ENCODE measurements at regions not wholly inside any gene's neighbourhood (a gene's known extent, or its start where the extent isn't known, plus 50 kb on each side); places are given as distances from the start of the nearest gene placed in this dataset.

DNA sequence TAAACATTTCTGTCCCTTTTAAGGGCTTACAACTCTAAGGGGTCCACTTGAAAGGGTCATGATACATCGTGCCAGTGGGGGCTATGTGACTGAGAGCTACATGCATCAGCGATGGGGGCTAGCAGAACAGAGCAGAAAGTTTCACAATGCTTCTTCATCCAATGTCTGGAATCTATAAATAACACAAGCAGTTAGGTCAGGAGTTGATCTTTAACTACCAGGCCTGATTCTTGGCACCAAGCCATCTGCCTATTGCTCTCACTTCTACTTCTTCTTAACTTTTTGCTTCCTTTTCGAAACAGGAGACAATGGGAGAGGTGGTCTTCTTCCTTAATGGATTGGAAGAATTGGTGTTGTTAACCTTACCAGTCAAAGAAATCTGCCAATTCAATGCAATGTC lies 410.0 kb downstream of the TGFB2 start:
- Mint-ChIP-seq H3K27me3 (ENCODE audit: unreplicated experiment) (no peaks in the 10 kb centered on the region), H3K4me3 (ENCODE audit: unreplicated experiment) (no peak overlapping the region), H3K4me1 (ENCODE audit: low read depth, unreplicated experiment) (no peaks in the 10 kb centered on the region), H3K27ac (ENCODE audit: unreplicated experiment) (no peak overlapping the region), H3K9me3 (ENCODE audit: unreplicated experiment) (no peaks in the 10 kb centered on the region), H3K36me3 (ENCODE audit: unreplicated experiment) (no peaks in the 10 kb centered on the region)
- TF ChIP-seq, protein P1, sequence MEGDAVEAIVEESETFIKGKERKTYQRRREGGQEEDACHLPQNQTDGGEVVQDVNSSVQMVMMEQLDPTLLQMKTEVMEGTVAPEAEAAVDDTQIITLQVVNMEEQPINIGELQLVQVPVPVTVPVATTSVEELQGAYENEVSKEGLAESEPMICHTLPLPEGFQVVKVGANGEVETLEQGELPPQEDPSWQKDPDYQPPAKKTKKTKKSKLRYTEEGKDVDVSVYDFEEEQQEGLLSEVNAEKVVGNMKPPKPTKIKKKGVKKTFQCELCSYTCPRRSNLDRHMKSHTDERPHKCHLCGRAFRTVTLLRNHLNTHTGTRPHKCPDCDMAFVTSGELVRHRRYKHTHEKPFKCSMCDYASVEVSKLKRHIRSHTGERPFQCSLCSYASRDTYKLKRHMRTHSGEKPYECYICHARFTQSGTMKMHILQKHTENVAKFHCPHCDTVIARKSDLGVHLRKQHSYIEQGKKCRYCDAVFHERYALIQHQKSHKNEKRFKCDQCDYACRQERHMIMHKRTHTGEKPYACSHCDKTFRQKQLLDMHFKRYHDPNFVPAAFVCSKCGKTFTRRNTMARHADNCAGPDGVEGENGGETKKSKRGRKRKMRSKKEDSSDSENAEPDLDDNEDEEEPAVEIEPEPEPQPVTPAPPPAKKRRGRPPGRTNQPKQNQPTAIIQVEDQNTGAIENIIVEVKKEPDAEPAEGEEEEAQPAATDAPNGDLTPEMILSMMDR (IDR thresholded peaks at IDR 0.05; ENCODE audit: partially characterized antibody, unreplicated experiment): no peak
- no peak for DNase-seq

DNA sequence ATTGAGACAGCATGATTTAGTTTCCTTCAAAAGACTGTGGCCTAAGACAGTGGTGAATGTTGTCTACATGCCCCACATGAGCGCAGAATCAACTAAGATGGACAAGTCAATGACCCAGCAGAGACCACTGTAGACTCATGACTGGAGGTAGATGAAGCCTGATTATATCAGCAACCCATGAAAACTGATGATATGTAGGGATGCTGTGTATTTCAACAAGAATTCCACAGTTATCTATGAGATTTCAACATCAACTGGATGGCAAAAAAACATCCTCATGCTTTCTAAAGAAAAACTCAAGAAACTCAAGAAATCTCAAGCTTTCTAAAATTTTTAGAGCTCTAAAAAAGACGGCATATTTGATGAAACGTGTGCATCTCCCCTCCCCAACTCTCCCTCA lies 413.9 kb upstream of the LYPLAL1 start:
- Mint-ChIP-seq H3K4me3 (ENCODE audit: unreplicated experiment) (no peak overlapping the region), H3K36me3 (ENCODE audit: unreplicated experiment) (no peaks in the 10 kb centered on the region), H3K4me1 (ENCODE audit: low read depth, unreplicated experiment) (no peaks in the 10 kb centered on the region), H3K27me3 (ENCODE audit: unreplicated experiment) (no peaks in the 10 kb centered on the region), H3K27ac (ENCODE audit: unreplicated experiment) (no peak overlapping the region), H3K9me3 (ENCODE audit: unreplicated experiment) (no peaks in the 10 kb centered on the region)
- TF ChIP-seq, protein P1 (IDR thresholded peaks at IDR 0.05; ENCODE audit: partially characterized antibody, unreplicated experiment): no peak
- DNase-seq: no peak

DNA sequence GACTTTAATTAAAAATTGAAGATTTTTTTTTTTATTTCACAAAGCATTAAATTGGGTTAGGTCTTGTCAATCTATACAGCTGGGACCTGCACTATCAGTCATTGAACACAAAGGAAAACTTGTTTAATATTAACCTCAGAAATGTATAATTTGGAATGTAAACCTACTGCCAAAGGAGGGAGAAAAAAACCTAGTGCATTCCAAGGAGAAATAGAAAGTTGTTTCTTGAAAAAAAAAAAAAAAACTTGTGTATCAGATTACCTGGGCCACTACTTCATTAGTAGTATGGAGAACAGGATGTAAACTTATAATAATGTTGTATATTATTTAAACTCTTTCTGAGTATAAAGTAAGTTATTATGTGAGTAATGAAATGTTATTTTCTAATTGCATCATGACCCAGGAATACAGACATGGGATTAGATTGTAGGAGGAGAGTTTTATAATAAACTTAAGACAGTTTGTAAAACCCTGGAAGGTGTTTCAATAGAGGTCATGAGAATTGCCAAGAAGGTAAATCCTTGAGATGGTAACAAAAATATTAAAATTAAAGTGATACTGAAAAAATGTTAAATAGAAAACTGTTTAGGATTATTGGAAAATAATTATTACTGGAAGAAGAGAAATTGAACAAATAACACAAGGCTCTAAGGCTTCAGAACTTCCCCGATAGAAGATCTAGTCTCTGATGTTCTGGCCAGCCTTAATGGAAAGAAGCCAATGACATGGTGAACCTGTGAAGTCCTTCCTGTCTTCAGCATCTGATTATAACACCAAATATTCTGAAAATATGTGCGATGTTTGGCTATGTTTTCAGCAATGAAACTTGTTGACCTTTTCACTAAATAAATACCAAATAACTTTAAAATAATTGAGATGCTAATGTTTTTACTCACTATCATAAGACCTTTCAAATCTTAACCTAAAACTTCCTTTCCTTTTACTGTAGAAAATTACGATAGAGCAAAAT lies 412.8 kb upstream of the LYPLAL1 start:
- Mint-ChIP-seq H3K4me1 (ENCODE audit: low read depth, unreplicated experiment) (no peaks in the 10 kb centered on the region), H3K27me3 (ENCODE audit: unreplicated experiment) (no peaks in the 10 kb centered on the region), H3K36me3 (ENCODE audit: unreplicated experiment) (no peaks in the 10 kb centered on the region), H3K4me3 (ENCODE audit: unreplicated experiment) (no peak overlapping the region), H3K27ac (ENCODE audit: unreplicated experiment) (no peak overlapping the region), H3K9me3 (ENCODE audit: unreplicated experiment) (no peaks in the 10 kb centered on the region)
- DNase-seq: no peak
- TF ChIP-seq, protein P1 (IDR thresholded peaks at IDR 0.05; ENCODE audit: partially characterized antibody, unreplicated experiment): no peak

DNA sequence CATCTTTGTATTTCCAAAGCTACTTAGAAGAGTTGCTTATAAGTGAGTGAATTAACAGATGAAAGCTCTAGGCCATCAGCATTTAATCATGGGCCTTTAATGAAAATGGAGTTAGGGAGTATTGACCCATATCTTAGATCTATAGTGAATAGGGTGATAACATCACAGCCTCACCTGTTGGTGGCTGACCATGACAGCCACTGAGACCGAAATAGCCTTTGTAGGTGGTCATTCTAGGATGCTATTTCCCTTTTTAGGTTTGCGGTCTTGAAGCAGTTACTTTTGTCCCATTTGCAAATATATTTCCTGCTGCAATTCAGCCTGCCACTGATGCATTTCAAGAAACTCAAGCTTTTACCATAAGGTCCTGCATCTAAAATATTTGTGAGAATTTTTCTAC lies 410.1 kb upstream of the LYPLAL1 start:
- no peaks in the 10 kb centered on the region for H3K9me3 Mint-ChIP-seq (ENCODE audit: unreplicated experiment)
- no peaks in the 10 kb centered on the region for H3K27me3 Mint-ChIP-seq (ENCODE audit: unreplicated experiment)
- DNase-seq: no peak
- no peaks in the 10 kb centered on the region for H3K36me3 Mint-ChIP-seq (ENCODE audit: unreplicated experiment)
- H3K27ac Mint-ChIP-seq (ENCODE audit: unreplicated experiment): no peak overlapping the region
- H3K4me1 Mint-ChIP-seq (ENCODE audit: low read depth, unreplicated experiment): no peaks in the 10 kb centered on the region
- TF ChIP-seq, protein P1 (IDR thresholded peaks at IDR 0.05; ENCODE audit: partially characterized antibody, unreplicated experiment): no peak
- no peak overlapping the region for H3K4me3 Mint-ChIP-seq (ENCODE audit: unreplicated experiment)

DNA sequence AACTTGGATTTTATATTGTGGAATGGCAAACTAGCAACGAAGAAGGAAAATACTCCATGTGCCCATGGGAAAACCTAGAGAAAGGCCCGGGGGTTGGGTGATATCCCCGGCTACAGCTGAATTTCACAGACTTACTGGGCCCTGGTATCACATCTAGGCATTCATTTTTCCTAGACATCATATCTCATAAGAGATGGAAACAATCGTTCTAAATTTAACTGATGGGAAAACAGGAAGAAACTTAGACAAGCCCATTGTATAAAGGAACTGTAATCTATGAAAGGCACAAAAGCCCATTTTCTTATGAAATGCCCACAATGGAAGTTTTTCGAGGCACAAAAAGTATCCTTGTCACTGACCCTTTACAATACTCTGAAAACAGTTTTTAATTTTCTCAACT lies 407.9 kb upstream of the LYPLAL1 start:
- Mint-ChIP-seq H3K36me3 (ENCODE audit: unreplicated experiment) (no peaks in the 10 kb centered on the region), H3K9me3 (ENCODE audit: unreplicated experiment) (no peaks in the 10 kb centered on the region), H3K27me3 (ENCODE audit: unreplicated experiment) (no peaks in the 10 kb centered on the region), H3K4me1 (ENCODE audit: low read depth, unreplicated experiment) (no peaks in the 10 kb centered on the region), H3K27ac (ENCODE audit: unreplicated experiment) (no peak overlapping the region), H3K4me3 (ENCODE audit: unreplicated experiment) (no peak overlapping the region)
- no peak for DNase-seq
- TF ChIP-seq, protein P1 (IDR thresholded peaks at IDR 0.05; ENCODE audit: partially characterized antibody, unreplicated experiment): no peak
